PC-3 (cell line): ENCODE measurements at regions not wholly inside any gene's neighbourhood (a gene's known extent, or its start where the extent isn't known, plus 50 kb on each side); places are given as distances from the start of the nearest gene placed in this dataset.

ENCODE experiments used
- ATAC-seq: fragments of 200-7000 bp; cut with Tn5 transposase; 2 replicates; pipeline ENCODE4 v1.9.1; 2020; ENCODE audit warnings: mild to moderate bottlenecking, moderate library complexity
- BruUV-seq: library from RNA; stranded (reverse); fragments of 400-500 nt; replicated peaks from 2 replicates; lab custom pipeline; 2021; lab: Mats Ljungman, UMichigan
- CTCF ChIA-PET: fragments of 300-600 bp; sonication (Branson Sonifier 250); formaldehyde crosslinking; loops from one replicate; lab custom pipeline; 2022; ENCODE audit warnings: antibody characterized with exemption; lab: Charles Lee
- POLR2A ChIA-PET: fragments of 300-600 bp; sonication (Branson Sonifier 250); formaldehyde crosslinking; loops from one replicate; lab custom pipeline; 2022; ENCODE audit warnings: antibody characterized with exemption; ENCODE audit not compliant: unreplicated experiment; lab: Charles Lee
- DNase-seq: peaks from one replicate; pipeline ENCODE4 v3.0.0-alpha.2; 2015
- H2AFZ ChIP-seq: fragments of 300-600 bp; sonication (generic); 2 replicates; pipeline ENCODE4 v1.6.0; 2016; ENCODE audit warnings: antibody characterized with exemption, low read length
- H3F3A ChIP-seq: fragments of 300-600 bp; sonication (generic); one replicate; pipeline ENCODE4 v1.6.0; 2017; ENCODE audit warnings: antibody characterized with exemption, low read length, control low read depth, mild to moderate bottlenecking; ENCODE audit not compliant: unreplicated experiment
- H3K27ac ChIP-seq: fragments of 300-600 bp; sonication (generic); 2 replicates; pipeline ENCODE4 v1.5.1; 2016; ENCODE audit warnings: mild to moderate bottlenecking, low read length
- H3K27me3 ChIP-seq: fragments of 300-600 bp; sonication (generic); 2 replicates; pipeline ENCODE4 v1.6.1; 2016; ENCODE audit warnings: low read length, mixed read lengths
- H3K36me3 ChIP-seq: fragments of 300-600 bp; sonication (generic); 2 replicates; pipeline ENCODE4 v1.6.1; 2016; ENCODE audit warnings: low read depth, mixed run types, low read length, mixed read lengths
- H3K4me1 ChIP-seq: fragments of 300-600 bp; sonication (generic); 2 replicates; pipeline ENCODE4 v1.5.1; 2016; ENCODE audit warnings: low read length; ENCODE audit not compliant: insufficient read depth
- H3K4me2 ChIP-seq: fragments of 300-600 bp; sonication (generic); 2 replicates; pipeline ENCODE4 v1.6.0; 2016; ENCODE audit warnings: low read length
- H3K4me3 ChIP-seq: fragments of 300-600 bp; sonication (generic); 2 replicates; pipeline ENCODE4 v1.5.1; 2016; ENCODE audit warnings: mild to moderate bottlenecking, low read length, mixed read lengths
- H3K79me2 ChIP-seq: fragments of 300-600 bp; sonication (generic); 2 replicates; pipeline ENCODE4 v1.6.1; 2017; ENCODE audit warnings: low read length, mixed read lengths
- H3K9ac ChIP-seq: fragments of 300-600 bp; sonication (generic); 2 replicates; pipeline ENCODE4 v1.6.0; 2016; ENCODE audit warnings: mild to moderate bottlenecking, low read length
- H3K9me2 ChIP-seq: fragments of 300-600 bp; sonication (generic); replicated peaks from 2 replicates; pipeline ENCODE4 v1.6.1; 2016; ENCODE audit warnings: mixed run types, low read length, mixed read lengths
- H3K9me3 ChIP-seq: fragments of 300-600 bp; sonication (generic); 2 replicates; pipeline ENCODE4 v1.6.1; 2016; ENCODE audit warnings: low read length, mixed read lengths
- H4K20me1 ChIP-seq: fragments of 300-600 bp; sonication (generic); 2 replicates; pipeline ENCODE4 v1.6.1; 2016; ENCODE audit warnings: low read length, mixed read lengths
- CTCF ChIP-seq: fragments of 300-600 bp; sonication (generic); conservative IDR thresholded peaks from 2 replicates; pipeline ENCODE4 v1.5.1; 2017; ENCODE audit warnings: antibody characterized with exemption, low read depth, mild to moderate bottlenecking, low read length
- EZH2 ChIP-seq: fragments of 300-600 bp; sonication (generic); IDR thresholded peaks from one replicate; pipeline ENCODE4 v1.6.1; 2017; ENCODE audit warnings: antibody characterized with exemption, mild to moderate bottlenecking, low read length; ENCODE audit not compliant: unreplicated experiment
- EZH2phosphoT487 ChIP-seq: fragments of 300-600 bp; sonication (generic); IDR thresholded peaks from 2 replicates; pipeline ENCODE4 v1.6.1; 2018; ENCODE audit warnings: mild to moderate bottlenecking, antibody characterized with exemption, low read length, borderline replicate concordance
- intact Hi-C: fragments of 100-400 bp; cut with micrococcal nuclease; formaldehyde crosslinking; loops from 2 replicates; pipeline ENCODE4 v1.9.0; 2023

- intact Hi-C loops: no loop called here
- ChIA-PET CTCF (no interaction called here), POLR2A (no interaction called here)
- H3K9me2 ChIP-seq: no peaks in the 10 kb centered on the region
- DNase-seq (no peak), ATAC-seq (no peak)
- H3K9ac ChIP-seq: no peak overlapping the region
- H3K36me3 ChIP-seq: no peaks in the 10 kb centered on the region
- no peak overlapping the region for H3K4me3 ChIP-seq
- no peaks in the 10 kb centered on the region for H3K9me3 ChIP-seq
- no peak overlapping the region for H2AFZ ChIP-seq
- no peaks in the 10 kb centered on the region for H3K79me2 ChIP-seq
- H3K4me1 ChIP-seq: no peaks in the 10 kb centered on the region
- no TSS peak for BruUV-seq
- H3K27ac ChIP-seq: no peak overlapping the region
- H3K4me2 ChIP-seq: no peak overlapping the region
- no peaks in the 10 kb centered on the region for H3K27me3 ChIP-seq
- H3F3A ChIP-seq: no peaks in the 10 kb centered on the region
- TF ChIP-seq CTCF: no peak
- TF ChIP-seq EZH2phosphoT487: no peak
- no peak for TF ChIP-seq EZH2
- H4K20me1 ChIP-seq: no peaks in the 10 kb centered on the region
Observed at GRCh38 chr5:118378959-118379358, 609.4 kb downstream of the DTWD2 start.

- intact Hi-C loops: no loop called here
- Histone ChIP-seq H3K4me1 (no peaks in the 10 kb centered on the region), H3K4me3 (no peak overlapping the region), H3K9ac (no peak overlapping the region), H3K9me2 (no peaks in the 10 kb centered on the region), H3K4me2 (no peak overlapping the region), H3K27ac (no peak overlapping the region), H3K27me3 (no peaks in the 10 kb centered on the region), H2AFZ (no peak overlapping the region), H3K79me2 (no peaks in the 10 kb centered on the region), H4K20me1 (no peaks in the 10 kb centered on the region), H3K36me3 (no peaks in the 10 kb centered on the region), H3K9me3 (no peaks in the 10 kb centered on the region), H3F3A (no peaks in the 10 kb centered on the region)
- TF ChIP-seq CTCF (no peak), EZH2phosphoT487 (no peak), EZH2 (no peak)
- ChIA-PET CTCF (no interaction called here), POLR2A (no interaction called here)
- no TSS peak for BruUV-seq
- no peak for ATAC-seq
- no peak for DNase-seq
Observed at GRCh38 chr5:118377420-118377819, 610.9 kb downstream of the DTWD2 start.

- Histone ChIP-seq H3K4me2 (no peak overlapping the region), H3K9ac (no peak overlapping the region), H3K27ac (no peak overlapping the region), H3K4me1 (no peaks in the 10 kb centered on the region), H3K4me3 (no peak overlapping the region), H2AFZ (no peak overlapping the region), H3K79me2 (no peaks in the 10 kb centered on the region), H4K20me1 (no peaks in the 10 kb centered on the region), H3K9me2 (no peaks in the 10 kb centered on the region), H3K27me3 (no peaks in the 10 kb centered on the region), H3F3A (no peaks in the 10 kb centered on the region), H3K9me3 (no peaks in the 10 kb centered on the region), H3K36me3 (no peaks in the 10 kb centered on the region)
- ChIA-PET CTCF (no interaction called here), POLR2A (no interaction called here)
- intact Hi-C loops: no loop called here
- DNase-seq (no peak), ATAC-seq (no peak)
- BruUV-seq: no TSS peak
- no peak for TF ChIP-seq EZH2phosphoT487
- no peak for TF ChIP-seq CTCF
- TF ChIP-seq EZH2: no peak
Observed at GRCh38 chr5:118371973-118372831, 616.1 kb downstream of the DTWD2 start.
